Neural cell (in vitro differentiated cells): ENCODE measurements at regions not wholly inside any gene's neighbourhood (a gene's known extent, or its start where the extent isn't known, plus 50 kb on each side); places are given as distances from the start of the nearest gene placed in this dataset.

Source experiments
- H2AFZ ChIP-seq: fragments of 200-600, 300-800 bp; sonication (generic), shearing (Covaris generic); 2 replicates; pipeline ENCODE4 v1.6.0; 2014; ENCODE audit warnings: low read depth, mild to moderate bottlenecking, antibody characterized with exemption, low read length, moderate library complexity
- H3F3A ChIP-seq: fragments of 200-600 bp; shearing (Covaris generic); 2 replicates; pipeline ENCODE4 v1.6.1; 2016; ENCODE audit warnings: mild to moderate bottlenecking, moderate library complexity, mixed read lengths, antibody characterized with exemption, low read length; ENCODE audit not compliant: insufficient read depth, poor library complexity, severe bottlenecking
- H3K27ac ChIP-seq: fragments of 200-600, 300-800 bp; sonication (generic), shearing (Covaris generic); 2 replicates; pipeline ENCODE4 v1.5.1; 2014; ENCODE audit warnings: mild to moderate bottlenecking, low read length, moderate library complexity
- H3K27me3 ChIP-seq: fragments of 300-800, 200-600 bp; sonication (generic), shearing (Covaris generic); 2 replicates; pipeline ENCODE4 v1.6.0; 2014; ENCODE audit warnings: mild to moderate bottlenecking, low read depth, low read length, moderate library complexity; ENCODE audit not compliant: insufficient read depth
- H3K36me3 ChIP-seq: fragments of 300-800, 200-600 bp; sonication (generic), shearing (Covaris generic); 2 replicates; pipeline ENCODE4 v1.5.1; 2014; ENCODE audit warnings: mild to moderate bottlenecking, antibody characterized with exemption, low read length, moderate library complexity; ENCODE audit not compliant: insufficient read depth
- H3K4me2 ChIP-seq: fragments of 300-800, 200-600 bp; sonication (generic), shearing (Covaris generic); 2 replicates; pipeline ENCODE4 v1.6.0; 2014; ENCODE audit warnings: mild to moderate bottlenecking, low read length
- H3K4me3 ChIP-seq: fragments of 300-800, 200-600 bp; sonication (generic), shearing (Covaris generic); 2 replicates; pipeline ENCODE4 v1.5.1; 2014; ENCODE audit warnings: mild to moderate bottlenecking, low read length, moderate library complexity
- H3K79me2 ChIP-seq: fragments of 200-600 bp; shearing (Covaris generic); replicated peaks from 2 replicates; pipeline ENCODE4 v1.6.0; 2014; ENCODE audit warnings: mild to moderate bottlenecking, low read length, moderate library complexity; ENCODE audit not compliant: insufficient read depth
- H3K9ac ChIP-seq: fragments of 300-800, 200-600 bp; sonication (generic), shearing (Covaris generic); 2 replicates; pipeline ENCODE4 v1.6.1; 2016; ENCODE audit warnings: mild to moderate bottlenecking, low read length, mixed read lengths
- H3K9me2 ChIP-seq: fragments of 200-600 bp; shearing (Covaris generic); 2 replicates; pipeline ENCODE4 v1.6.1; 2016; ENCODE audit warnings: mild to moderate bottlenecking, low read length, mixed read lengths; ENCODE audit not compliant: insufficient read depth
- H3K9me3 ChIP-seq: fragments of 200-600, 300-800 bp; sonication (generic), shearing (Covaris generic); 2 replicates; pipeline ENCODE4 v1.6.1; 2016; ENCODE audit warnings: mild to moderate bottlenecking, mixed run types, low read length, moderate library complexity, mixed read lengths
- H4K20me1 ChIP-seq: fragments of 200-600 bp; shearing (Covaris generic); 2 replicates; pipeline ENCODE4 v1.6.1; 2016; ENCODE audit warnings: mild to moderate bottlenecking, mixed run types; ENCODE audit not compliant: insufficient read depth
- EP300 ChIP-seq: fragments of 450-650 bp; conservative IDR thresholded peaks from 2 replicates; pipeline ENCODE4 v1.6.1; 2014; ENCODE audit warnings: antibody characterized with exemption, mild to moderate bottlenecking, moderate library complexity; ENCODE audit not compliant: poor library complexity, severe bottlenecking
- EZH2 ChIP-seq: fragments of 200-600, 300-800 bp; shearing (Covaris generic), sonication (generic); IDR thresholded peaks from 2 replicates; pipeline ENCODE4 v1.6.1; 2014; ENCODE audit warnings: antibody characterized with exemption, low read length, borderline replicate concordance, mild to moderate bottlenecking; ENCODE audit not compliant: insufficient read depth, poor library complexity, severe bottlenecking
- MXI1 ChIP-seq: fragments of 450-650 bp; conservative IDR thresholded peaks from 2 replicates; pipeline ENCODE4 v1.6.1; 2014; ENCODE audit warnings: antibody characterized with exemption, mild to moderate bottlenecking; ENCODE audit not compliant: poor library complexity, severe bottlenecking
- POLR2AphosphoS5 ChIP-seq: IDR thresholded peaks from 2 replicates; pipeline ENCODE4 v1.6.1; 2012
- RAD21 ChIP-seq: fragments of 450-650 bp; conservative IDR thresholded peaks from 2 replicates; pipeline ENCODE4 v1.6.1; 2014; ENCODE audit warnings: antibody characterized with exemption, mild to moderate bottlenecking, moderate library complexity
- SMC3 ChIP-seq: fragments of 450-650 bp; conservative IDR thresholded peaks from 2 replicates; pipeline ENCODE4 v1.6.1; 2014; ENCODE audit warnings: antibody characterized with exemption, mild to moderate bottlenecking, moderate library complexity; ENCODE audit not compliant: poor library complexity
- TAF1 ChIP-seq: IDR thresholded peaks from 2 replicates; pipeline ENCODE4 v1.6.1; 2012; ENCODE audit warnings: low read depth
- TF ChIP-seq, protein P1 (sequence below): IDR thresholded peaks from 2 replicates; pipeline ENCODE4 v1.6.1; 2012; ENCODE audit warnings: borderline replicate concordance
- TF ChIP-seq, protein P2 (sequence below): fragments of 450-650 bp; IDR thresholded peaks from 2 replicates; pipeline ENCODE4 v1.5.1; 2014; ENCODE audit warnings: antibody characterized with exemption, mild to moderate bottlenecking, moderate library complexity; ENCODE audit not compliant: poor library complexity, severe bottlenecking

DNA sequence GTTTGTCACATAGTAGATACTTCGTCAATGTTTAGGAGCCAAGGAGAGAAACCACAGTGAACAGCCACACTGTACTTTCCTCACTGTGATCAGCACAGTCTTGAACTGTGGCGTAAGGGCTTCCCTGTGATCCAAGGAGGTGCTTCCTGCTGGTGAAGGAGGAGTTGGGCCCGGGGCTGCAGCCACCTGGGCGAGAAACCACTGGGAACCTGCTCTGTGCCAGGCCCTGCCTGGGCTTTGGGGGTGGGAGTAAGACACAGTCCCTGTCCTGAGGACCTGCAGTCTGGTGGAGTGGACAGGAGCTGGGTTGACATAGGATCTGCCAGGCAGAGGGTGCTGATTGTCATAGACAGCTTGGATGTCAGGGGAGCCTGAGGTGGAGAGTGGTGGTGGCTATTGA, 60.5 kb upstream of the MRPS22 start:
- no peak overlapping the region for H3K9ac ChIP-seq
- no peak overlapping the region for H3K4me3 ChIP-seq
- no peak for TF ChIP-seq MXI1
- TF ChIP-seq, protein P1, sequence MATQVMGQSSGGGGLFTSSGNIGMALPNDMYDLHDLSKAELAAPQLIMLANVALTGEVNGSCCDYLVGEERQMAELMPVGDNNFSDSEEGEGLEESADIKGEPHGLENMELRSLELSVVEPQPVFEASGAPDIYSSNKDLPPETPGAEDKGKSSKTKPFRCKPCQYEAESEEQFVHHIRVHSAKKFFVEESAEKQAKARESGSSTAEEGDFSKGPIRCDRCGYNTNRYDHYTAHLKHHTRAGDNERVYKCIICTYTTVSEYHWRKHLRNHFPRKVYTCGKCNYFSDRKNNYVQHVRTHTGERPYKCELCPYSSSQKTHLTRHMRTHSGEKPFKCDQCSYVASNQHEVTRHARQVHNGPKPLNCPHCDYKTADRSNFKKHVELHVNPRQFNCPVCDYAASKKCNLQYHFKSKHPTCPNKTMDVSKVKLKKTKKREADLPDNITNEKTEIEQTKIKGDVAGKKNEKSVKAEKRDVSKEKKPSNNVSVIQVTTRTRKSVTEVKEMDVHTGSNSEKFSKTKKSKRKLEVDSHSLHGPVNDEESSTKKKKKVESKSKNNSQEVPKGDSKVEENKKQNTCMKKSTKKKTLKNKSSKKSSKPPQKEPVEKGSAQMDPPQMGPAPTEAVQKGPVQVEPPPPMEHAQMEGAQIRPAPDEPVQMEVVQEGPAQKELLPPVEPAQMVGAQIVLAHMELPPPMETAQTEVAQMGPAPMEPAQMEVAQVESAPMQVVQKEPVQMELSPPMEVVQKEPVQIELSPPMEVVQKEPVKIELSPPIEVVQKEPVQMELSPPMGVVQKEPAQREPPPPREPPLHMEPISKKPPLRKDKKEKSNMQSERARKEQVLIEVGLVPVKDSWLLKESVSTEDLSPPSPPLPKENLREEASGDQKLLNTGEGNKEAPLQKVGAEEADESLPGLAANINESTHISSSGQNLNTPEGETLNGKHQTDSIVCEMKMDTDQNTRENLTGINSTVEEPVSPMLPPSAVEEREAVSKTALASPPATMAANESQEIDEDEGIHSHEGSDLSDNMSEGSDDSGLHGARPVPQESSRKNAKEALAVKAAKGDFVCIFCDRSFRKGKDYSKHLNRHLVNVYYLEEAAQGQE = no peak
- TF ChIP-seq EZH2 = no peak
- TF ChIP-seq TAF1 = no peak
- no peak for TF ChIP-seq SMC3
- TF ChIP-seq, protein P2, sequence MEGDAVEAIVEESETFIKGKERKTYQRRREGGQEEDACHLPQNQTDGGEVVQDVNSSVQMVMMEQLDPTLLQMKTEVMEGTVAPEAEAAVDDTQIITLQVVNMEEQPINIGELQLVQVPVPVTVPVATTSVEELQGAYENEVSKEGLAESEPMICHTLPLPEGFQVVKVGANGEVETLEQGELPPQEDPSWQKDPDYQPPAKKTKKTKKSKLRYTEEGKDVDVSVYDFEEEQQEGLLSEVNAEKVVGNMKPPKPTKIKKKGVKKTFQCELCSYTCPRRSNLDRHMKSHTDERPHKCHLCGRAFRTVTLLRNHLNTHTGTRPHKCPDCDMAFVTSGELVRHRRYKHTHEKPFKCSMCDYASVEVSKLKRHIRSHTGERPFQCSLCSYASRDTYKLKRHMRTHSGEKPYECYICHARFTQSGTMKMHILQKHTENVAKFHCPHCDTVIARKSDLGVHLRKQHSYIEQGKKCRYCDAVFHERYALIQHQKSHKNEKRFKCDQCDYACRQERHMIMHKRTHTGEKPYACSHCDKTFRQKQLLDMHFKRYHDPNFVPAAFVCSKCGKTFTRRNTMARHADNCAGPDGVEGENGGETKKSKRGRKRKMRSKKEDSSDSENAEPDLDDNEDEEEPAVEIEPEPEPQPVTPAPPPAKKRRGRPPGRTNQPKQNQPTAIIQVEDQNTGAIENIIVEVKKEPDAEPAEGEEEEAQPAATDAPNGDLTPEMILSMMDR = no peak
- TF ChIP-seq POLR2AphosphoS5 = no peak
- no peak for TF ChIP-seq RAD21
- no peak for TF ChIP-seq EP300
- H2AFZ ChIP-seq = no peak overlapping the region
- no peaks in the 10 kb centered on the region for H3K9me2 ChIP-seq
- H3K79me2 ChIP-seq = no peaks in the 10 kb centered on the region
- H4K20me1 ChIP-seq = no peaks in the 10 kb centered on the region
- H3K36me3 ChIP-seq = no peaks in the 10 kb centered on the region
- H3K4me2 ChIP-seq = no peak overlapping the region
- H3K27ac ChIP-seq = no peak overlapping the region
- no peaks in the 10 kb centered on the region for H3K27me3 ChIP-seq
- H3K9me3 ChIP-seq = no peaks in the 10 kb centered on the region
- no peaks in the 10 kb centered on the region for H3F3A ChIP-seq

- Histone ChIP-seq H2AFZ (no peak overlapping the region), H3K9ac (no peak overlapping the region), H3K9me2 (no peaks in the 10 kb centered on the region), H3K27ac (no peak overlapping the region), H3F3A (no peaks in the 10 kb centered on the region), H3K9me3 (no peaks in the 10 kb centered on the region), H3K27me3 (no peaks in the 10 kb centered on the region), H3K4me2 (no peak overlapping the region), H4K20me1 (no peaks in the 10 kb centered on the region), H3K36me3 (no peaks in the 10 kb centered on the region), H3K79me2 (no peaks in the 10 kb centered on the region), H3K4me3 (no peak overlapping the region)
- TF ChIP-seq RAD21 (no peak), SMC3 (no peak), MXI1 (no peak), POLR2AphosphoS5 (no peak), TAF1 (no peak), EZH2 (no peak), EP300 (no peak)
- TF ChIP-seq, protein P2 = no peak
- TF ChIP-seq, protein P1 = no peak
Measured at GRCh38 chr3:139284221-139284620, 59.6 kb upstream of the MRPS22 start.
